Right lobe of liver (tissue), 4 donors: ENCODE measurements at regions not wholly inside any gene's neighbourhood (a gene's known extent, or its start where the extent isn't known, plus 50 kb on each side); places are given as distances from the start of the nearest gene placed in this dataset.

ENCODE experiments used
- POLR2A ChIP-seq: fragments of 450-650 bp; IDR thresholded peaks from one replicate; pipeline ENCODE4 v1.6.1; 2017; ENCODE audit warnings: antibody characterized with exemption, mild to moderate bottlenecking
- TF ChIP-seq, protein P1 (sequence below), 4 donors: fragments of 200-600 bp in 3 of 4; fragments of 450-650 bp in 1 of 4; IDR thresholded peaks; one replicate each; pipeline versions ENCODE4 v1.5.1 to v1.8.0; 2016 to 2022; ENCODE audit warnings: antibody characterized with exemption in 4 of 4, mild to moderate bottlenecking in 2 of 4
- donor health status: DM: no; HTN: no; CAD: no.
- donor health status: DM: no; HTN: no; CAD: no.
- donor health status: DM: no; HTN: yes; CAD: no.

DNA sequence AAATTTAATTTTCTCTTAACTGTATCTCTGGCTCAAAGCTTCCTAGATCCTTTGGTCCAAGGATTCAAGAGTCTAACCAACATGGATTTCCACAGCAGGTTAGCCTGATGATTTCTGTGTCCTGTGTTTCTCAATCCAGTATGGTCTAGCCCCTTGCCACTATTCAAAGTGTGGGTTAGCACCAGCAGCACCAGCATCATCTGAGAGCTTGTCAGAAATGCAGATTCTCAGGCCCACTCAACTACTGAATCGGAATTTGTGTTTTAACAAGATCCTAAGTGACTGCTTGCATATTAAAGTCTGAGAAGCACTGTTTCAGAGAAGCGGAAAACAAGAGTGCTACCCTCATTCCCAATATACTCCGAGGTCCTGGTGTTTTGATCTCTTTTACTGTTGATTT lies 133.8 kb upstream of the PRDM1 start:
- TF ChIP-seq, protein P1, sequence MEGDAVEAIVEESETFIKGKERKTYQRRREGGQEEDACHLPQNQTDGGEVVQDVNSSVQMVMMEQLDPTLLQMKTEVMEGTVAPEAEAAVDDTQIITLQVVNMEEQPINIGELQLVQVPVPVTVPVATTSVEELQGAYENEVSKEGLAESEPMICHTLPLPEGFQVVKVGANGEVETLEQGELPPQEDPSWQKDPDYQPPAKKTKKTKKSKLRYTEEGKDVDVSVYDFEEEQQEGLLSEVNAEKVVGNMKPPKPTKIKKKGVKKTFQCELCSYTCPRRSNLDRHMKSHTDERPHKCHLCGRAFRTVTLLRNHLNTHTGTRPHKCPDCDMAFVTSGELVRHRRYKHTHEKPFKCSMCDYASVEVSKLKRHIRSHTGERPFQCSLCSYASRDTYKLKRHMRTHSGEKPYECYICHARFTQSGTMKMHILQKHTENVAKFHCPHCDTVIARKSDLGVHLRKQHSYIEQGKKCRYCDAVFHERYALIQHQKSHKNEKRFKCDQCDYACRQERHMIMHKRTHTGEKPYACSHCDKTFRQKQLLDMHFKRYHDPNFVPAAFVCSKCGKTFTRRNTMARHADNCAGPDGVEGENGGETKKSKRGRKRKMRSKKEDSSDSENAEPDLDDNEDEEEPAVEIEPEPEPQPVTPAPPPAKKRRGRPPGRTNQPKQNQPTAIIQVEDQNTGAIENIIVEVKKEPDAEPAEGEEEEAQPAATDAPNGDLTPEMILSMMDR (IDR thresholded peaks at IDR 0.05), result no peak
- no peak for TF ChIP-seq POLR2A
